ENCODE measurements at regions not wholly inside any gene's neighbourhood (a gene's known extent, or its start where the extent isn't known, plus 50 kb on each side); places are given as distances from the start of the nearest gene placed in this dataset.
A peak's percentile ranks its signal among the peaks of the same experiment; 100 is the strongest.
"Not testable (repeated sequence)": the region's sequence is repeated elsewhere in the genome, so short reads cannot be mapped to it uniquely, and the experiment has no call there.

DNA sequence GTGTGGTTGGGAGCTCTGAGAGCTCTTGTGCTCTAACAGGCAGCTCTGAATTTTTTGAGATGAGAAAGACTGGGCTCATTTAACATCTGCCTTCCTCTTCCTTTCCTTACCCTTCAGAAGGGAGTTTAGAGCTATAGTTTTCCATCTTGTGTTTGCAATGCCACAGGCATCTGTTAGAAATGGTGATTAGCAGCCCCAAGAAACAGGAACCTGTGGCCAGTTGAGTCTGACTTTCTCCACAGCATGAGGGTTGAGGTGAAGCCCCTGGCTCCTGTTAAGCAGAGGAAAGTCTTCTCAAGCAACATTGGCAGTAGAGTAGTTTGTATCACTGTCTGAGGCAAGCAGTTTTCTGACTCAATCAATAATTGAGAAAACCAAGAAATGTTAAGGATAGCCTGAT is 577.4 kb downstream of the ZEB2 start:
- DNase-seq: no peak

DNA sequence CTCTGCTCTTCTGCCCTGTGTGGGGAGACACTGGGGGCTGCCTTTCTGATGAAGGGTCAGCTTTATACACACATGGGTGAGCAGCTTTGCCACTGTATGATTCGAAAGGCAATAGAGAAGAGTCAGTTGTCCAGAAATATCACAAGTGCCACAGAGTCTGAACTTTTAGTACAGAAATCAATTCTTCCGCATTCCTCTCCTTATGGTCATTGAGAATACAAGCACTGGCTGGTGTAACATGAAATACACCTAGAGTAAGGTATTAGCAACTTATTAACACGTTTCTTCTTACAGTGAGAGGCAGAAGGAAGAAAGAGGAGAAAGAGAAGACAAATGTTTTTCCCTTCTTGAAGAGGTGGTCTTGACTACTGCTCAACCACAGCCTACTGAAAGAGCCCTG is 579.2 kb downstream of the ZEB2 start:
- no peak for DNase-seq

DNA sequence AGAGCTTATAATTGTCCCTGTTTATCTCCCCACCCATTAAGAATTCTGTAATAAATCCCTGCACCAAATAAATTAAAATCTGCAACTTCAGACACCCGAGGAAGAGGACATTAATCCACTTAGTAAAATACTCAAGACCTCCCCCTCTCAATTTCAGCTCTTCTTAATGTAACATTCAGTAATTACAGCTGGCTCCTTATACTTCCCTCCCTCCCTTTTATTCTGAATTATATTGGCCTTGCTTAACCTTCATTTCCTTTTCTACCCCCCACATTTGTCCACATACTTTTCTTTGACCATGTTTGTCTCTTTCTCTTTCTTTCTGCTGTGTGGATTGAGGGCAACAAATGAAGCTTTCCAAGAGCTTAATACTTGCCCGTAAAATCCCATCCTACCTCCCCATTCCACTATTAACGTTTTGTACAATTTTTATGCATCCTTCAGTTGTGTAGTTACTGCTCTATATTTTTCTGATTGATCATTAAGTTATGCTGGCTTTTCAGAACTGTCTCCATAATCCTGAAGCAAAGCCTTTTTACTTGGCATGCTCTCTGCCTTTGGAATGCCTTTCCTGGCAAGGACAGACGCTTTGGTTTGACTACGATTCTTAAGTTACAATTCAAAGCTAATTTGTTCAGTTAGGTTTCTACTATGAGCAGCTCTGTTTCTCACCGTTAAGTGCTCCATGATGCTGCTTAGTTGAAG is 580.1 kb downstream of the ZEB2 start:
- DNase-seq: no peak

DNA sequence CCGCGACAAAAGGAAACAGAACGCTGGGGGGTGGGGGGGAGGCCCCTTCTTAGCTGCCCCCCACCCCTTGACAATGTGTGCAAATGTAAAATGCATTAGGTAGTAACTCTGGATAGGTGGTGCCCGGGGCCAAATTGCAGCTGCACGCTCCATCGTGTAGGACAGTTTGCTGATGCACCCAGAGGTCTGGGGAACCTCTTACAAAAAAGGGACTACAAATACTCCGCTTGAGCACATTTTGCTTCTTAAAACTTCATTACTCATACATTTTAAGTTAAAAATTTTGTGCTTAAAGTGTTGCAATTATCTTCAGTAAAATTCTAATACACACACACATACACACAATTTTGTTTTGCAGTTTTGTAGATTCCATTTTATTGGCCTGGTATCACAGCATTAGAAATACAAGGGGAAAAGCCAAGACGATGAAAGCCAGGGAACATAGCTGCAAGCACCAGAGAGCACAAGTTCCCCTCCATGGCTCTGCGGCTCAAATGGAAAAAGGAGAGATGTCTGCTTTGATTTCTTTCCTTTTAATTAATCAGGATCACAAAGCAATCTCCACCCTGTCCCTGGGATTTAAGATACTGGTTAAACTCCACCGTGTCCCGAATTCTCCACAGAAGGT is 582.1 kb downstream of the ZEB2 start:
- DNase-seq: no peak

DNA sequence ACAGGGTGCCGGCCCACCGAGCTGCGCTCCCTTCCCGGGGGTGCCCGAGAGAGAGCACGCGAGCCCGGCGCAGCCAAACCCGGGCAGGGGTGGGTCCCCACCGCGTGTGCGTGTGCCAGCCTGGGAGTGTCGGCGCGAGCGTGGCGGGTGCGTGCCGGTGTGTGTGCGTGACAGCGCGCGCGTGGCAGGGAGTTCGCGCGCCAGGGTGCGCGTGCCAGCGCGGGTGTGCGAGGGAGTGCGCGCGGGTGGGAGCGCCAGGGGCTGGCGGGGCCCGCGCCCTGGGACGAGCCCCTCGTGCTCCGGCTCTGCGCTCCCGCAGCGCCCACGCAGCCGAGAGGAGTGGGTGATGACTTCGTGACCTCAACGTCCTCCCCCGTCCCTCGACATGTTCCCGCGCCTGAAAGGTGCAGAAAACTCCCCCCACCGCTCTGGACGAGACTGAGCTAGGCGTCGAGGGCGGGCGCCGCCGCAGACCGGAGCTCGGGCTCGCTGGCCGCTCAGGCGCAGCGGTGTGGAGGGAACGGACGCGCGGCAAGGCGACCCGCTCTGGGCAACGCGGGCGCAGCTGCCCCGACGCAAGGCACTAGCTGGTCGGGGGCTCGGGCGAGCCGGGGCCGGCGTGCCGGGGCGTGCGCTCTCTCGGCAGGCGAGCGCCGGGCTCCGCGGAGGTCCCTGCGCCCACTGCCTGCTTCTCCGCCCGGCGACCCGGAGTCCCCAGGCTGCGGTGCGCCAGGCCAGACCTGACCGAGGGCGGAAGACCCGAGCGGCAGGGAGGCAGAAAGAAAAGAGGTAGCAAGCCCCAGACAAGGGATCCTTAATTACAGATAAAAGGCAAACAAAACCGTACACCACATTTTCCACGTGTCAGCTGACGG is 582.8 kb downstream of the ZEB2 start:
- DNase-seq: peak; percentile 41

DNA sequence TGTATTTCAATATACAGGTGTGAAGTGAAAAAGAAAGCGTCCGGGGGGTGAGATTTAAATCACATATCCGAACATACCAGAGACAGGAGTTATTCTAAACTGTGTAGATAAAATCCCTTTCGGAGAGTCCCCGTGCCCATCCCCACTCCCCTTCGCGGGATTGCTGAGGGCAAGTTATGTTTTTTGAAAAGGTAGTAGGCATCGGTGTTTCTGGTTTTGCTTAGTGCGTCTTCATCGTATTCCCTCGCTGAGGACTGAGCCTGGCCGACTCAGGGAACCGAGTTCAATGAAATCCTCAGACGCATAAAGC is 583.4 kb downstream of the ZEB2 start:
- DNase-seq: no peak

DNA sequence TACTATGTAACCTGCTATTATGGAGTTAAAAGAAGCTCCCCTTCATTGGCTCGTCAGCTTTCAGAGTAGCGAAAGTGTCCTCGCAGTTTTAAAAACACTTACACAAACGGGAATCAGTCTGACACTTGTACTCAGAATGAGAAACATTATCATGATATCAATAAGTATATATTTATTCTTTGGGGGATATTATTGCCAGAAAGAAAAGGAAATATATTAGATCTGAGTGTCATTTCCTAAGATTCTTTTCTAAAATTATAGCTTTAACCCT is 584.5 kb downstream of the ZEB2 start:
- DNase-seq: no peak

DNA sequence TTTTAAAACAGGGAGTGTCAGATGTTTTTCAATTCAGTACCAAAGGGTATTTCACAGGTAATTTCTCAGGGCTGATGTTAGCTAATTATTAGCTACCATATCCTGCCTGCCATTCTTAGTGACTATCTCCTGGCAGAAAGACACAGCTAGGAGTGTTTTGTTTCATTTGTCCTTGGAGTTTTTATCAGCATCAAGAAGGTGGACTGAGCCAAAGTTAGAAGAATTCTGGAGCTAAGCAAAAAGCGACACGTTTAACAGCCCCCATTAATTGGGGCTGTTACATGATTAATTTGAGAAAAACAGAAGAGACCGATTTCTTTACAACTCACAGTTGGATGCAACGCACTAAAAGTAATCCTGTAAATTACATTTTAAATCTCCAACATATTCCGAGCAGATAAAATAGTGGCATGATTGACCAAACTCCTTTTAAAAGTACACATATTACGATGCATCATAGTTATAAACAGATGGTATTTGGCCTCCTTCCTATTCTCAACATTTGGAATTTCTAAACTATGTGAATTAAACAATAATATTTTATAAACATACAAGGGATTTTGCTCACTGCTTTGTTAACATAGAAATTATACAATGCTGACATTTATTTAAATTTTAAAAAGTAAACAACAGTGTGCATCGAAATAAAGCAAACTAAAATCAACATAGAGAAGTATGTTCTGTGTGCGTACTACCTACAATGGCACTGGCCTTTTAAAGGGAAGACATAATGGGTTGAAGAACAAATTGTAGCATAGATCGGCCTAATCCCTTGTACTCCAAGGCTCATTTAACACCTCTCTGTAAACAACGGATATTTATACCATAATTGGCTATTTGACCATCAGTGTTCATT is 585.1 kb downstream of the ZEB2 start:
- DNase-seq: no peak

DNA sequence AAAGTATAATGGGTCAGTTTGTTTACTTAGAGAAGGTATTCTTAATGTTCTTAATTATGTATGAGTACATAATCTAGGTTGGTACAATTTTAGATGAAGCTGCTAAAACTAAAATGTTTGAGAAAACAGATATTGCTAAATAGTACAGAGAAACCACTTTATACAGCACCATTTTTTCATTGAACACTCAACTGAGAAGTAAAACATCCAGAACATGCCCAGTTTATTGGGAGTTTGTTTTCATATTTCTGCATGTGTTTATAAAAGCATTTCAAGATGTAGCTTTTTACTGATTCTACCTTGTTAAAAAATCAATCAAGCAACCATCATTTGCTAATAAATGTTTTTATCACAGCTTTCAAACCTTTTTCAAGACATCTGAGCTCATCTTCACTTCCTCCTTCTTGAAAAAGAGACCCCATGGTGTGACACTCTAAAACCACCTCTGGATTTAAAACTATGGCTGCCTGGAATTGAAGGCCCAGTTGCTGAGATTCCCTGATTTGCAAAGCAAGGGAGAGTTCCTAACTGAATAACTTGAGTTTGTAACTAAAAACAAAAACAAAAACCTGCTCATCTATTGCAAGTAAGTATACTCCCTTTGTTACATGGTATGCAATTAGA is 585.9 kb downstream of the ZEB2 start:
- DNase-seq: no peak

DNA sequence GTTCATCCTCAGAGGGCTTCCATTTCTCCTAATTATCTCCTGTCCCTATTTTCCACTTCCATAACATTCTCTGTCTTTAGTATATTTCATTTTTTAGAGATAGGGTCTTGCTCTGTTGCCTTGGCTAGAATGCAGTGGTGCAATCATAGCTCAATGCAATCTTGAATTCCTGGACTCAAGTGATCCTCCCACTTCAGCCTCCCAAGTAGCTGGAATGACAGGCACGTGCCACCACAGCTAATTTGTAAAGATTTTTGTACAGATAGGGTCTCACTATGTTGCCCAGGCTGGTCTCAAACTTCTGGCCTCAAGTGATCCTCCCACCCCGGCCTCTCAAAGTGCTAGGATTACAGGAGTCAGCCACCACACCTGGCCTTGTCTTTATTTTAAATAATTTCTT is 589.0 kb downstream of the ZEB2 start:
- DNase-seq: no peak

DNA sequence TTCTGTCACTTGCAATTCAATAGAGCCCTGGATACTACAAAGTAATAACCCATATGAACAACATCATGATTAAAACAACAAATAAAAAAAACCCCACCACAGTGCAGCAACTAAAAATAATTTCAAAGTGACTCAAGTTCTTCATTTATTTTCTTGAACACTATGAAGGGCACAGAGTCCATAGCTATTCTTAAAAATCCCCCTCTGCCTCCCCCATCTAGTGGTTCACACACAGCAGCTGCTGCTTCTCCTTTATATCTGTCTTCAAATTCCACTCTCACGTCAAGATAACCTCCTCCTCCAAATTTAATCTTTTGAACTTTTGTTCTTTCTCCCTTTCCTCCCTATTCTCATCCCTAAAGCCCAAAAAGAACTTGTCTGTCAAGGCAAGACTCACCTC is 591.3 kb downstream of the ZEB2 start:
- no peak for DNase-seq

DNA sequence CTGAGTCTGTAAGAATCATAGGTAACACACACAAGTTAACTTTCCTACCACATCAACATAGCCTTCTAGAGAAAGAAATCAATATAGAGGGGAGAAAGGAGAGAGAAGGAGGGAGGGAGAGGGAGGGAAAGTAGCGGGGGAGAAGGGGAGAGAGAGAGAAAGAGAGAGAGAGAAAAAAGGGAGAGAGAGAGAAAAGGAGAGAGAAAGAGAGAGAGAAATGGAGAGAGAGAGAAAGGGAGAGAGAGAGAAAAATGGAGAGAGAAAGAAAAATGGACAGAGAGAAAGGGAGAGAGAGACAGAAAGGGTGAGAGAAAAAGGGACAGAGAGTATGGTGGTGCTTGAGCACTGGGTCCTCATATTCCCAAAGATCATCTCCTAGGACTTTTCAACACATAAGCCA is 591.7 kb downstream of the ZEB2 start:
- DNase-seq: no peak

DNA sequence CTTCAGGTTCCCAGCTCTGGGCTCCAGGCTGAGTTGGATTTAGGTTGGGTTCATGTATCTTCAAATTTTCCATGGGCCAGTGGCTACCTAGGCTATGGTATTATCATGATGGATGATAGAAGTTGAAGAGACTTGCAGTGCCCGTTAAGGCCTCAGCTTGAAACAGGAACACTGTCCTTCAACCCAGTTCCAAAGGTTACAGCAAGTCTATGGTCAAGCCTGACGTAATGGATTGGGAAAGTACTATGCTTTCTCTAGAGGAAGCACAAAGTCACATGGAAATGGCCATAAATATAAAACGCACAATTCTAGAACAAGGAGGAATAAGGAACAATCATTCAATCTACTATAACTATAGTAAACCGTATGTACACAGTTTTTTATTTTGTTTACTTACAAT is 593.2 kb downstream of the ZEB2 start:
- no peak for DNase-seq

DNA sequence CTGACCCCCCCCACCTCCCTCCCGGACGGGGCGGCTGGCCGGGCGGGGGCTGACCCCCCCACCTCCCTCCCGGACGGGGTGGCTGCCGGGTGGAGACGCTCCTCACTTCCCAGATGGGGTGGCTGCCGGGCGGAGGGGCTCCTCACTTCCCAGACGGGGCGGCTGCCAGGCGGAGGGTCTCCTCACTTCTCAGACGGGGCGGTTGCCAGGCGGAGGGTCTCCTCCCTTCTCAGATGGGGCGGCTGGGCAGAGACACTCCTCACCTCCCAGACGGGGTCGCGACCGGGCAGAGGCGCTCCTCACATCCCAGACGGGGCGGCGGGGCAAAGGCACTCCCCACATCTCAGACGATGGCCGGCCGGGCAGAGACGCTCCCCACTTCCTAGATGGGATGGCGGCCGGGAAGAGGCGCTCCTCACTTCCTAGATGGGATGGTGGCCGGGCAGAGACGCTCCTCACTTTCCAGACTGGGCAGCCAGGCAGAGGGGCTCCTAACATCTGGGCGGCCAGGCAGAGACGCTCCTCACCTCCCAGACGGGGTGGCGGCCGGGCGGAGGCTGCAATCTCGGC is 597.6 kb downstream of the ZEB2 start:
- not testable (repeated sequence) for DNase-seq

DNA sequence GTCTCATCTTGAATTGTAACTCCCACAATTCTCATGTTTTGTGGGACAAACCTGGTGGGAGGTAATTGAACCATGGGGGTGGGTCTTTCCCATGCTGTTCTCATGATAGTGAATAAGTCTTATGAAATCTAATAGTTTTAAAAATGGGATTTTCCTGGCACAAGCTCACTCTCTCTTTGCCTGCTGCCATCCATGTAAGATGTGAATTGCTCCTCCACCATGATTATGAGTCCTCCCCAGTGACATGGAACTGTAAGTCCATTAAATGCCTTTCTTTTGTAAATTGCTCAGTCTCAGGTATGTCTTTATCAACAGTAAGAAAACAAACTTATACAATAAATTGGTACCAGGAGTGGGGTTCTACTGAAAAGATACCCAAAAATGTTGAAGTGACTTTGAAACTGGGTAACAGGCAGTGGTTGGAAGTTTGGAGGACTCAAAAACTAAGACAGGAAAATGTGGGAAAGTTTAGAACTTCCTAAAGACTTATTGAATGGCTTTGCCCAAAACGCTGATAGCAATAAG is 601.4 kb downstream of the ZEB2 start:
- no peak for DNase-seq

DNA sequence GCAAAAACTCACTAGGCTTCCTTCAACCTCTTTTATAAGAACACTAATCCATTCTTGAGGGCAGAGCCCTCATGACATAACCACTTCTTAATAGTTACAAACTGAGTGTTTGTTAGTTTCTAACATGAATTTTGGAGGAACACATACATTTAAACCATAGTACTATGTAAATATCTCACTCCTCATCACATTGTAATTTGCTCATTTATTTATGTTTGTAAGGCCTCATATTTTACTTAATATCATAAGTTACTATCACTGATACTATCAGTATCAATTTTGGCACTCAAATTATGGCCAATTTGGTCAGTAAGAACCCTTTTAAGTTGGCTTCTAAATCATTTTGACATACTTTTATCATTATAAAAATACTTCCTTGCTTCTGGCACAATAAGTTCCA is 603.1 kb downstream of the ZEB2 start:
- DNase-seq: no peak

DNA sequence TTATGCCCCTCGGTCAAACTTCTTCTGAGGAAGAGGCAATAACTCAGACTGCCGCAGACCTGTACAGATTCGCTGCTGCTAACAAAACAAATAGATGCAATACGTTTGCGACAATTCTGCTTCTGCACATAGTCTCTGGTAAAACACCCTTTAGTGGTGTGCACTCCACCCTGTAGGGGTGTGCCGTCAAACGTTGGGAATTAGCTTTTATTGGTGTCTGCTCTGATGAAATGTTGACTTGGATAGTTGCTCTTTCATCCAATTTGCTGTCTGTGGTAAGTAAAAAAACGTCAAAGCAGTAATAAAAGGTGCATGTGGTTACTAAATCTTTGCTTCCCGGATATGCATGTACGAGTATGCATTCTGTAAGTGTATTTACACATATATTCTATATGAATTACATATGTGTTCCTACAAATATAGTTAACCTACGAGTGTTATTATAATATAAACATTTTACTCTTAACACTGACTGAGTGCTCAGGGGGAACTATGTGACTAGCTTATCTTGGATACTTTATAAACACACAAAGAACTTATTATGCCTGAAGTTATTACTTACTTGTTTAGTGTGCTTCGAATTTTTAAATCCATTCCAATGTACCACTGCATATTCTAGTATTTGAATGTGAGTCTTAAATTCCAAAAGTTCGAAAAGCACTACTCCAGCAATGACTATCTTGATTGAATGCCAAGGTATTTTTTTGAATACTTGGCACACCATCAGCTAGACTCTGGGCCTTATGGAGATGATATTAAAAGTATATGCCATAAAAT is 610.2 kb downstream of the ZEB2 start:
- no peak for DNase-seq

DNA sequence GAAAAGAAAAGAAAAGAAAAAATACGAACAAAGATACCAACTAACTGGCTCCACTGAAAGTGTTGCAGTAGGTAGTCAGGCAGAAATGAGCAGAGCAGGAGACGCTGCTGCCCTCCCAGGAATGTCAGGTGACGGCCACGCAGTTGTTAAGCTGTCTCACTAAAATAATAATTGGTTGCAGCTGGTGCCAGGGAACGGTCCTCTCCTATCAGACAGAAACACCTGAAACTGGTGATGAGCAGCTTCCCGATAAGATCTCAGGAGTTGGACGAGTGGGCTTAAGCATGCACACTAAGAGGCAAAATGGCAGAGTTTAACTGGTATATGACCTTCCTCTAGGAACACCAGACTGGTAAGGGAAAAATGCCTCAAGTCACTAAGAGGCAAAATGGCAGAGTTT is 611.1 kb downstream of the ZEB2 start:
- no peak for DNase-seq

DNA sequence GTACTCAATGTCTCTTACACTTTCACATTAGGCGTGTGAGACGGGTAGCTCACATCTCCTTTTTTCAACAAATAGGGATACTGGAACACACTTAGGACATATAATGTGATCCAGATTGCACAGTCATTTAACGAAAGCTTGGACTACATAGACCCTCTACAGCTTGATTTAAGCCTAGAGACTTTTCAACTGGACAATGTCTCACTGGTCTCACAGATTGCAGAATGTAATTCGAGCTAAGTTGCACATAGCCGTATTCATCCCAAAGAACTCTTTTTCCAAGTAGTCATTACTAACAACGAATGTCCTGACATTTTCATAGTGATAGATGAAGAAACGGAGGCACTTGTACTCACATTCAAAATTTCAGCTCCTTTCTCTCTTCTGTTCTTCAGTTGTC is 612.1 kb downstream of the ZEB2 start:
- no peak for DNase-seq

DNA sequence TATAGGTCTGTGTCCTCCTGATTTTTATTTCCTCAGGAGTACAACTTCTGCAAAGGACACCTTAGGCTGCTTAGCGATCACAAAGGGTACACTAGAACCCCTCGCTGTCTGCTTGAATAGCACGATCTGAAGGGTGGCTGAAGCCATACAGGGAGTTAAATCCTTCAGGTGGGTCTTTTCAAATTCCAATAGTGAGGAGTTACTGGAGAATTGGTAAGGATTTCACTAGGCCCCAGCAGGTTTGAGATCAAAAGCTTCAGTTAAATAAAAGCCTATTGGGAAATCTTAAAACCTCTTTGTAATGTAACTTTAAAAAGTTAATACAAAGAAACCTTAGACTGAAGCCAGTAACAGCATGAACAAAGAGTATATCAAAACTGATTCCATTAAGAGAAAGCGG is 613.1 kb downstream of the ZEB2 start:
- no peak for DNase-seq

DNA sequence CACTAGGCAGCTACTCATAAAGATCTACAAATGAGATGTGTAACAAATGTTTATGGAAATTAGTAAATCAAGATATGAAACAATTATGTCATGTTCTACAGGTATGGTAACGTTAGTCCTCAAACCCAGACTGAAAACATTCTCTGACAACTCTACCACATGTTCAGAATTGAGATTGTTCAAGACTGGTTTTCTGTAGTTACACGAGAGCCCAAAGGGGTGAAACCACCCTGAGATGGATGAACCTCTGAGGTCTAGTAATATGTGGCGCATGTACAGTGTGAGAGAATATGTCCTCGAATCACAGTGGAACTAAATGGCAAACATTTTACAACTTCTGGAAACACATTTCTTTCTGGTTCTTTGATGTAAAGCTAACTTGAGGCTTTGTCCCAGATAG is 614.3 kb downstream of the ZEB2 start:
- DNase-seq: no peak
